Neutrophil (primary cell): ENCODE measurements at regions not wholly inside any gene's neighbourhood (a gene's known extent, or its start where the extent isn't known, plus 50 kb on each side); places are given as distances from the start of the nearest gene placed in this dataset.

Experiments
- H3K27ac ChIP-seq: fragments of 200-600 bp; sonication (generic); 2 replicates; pipeline ENCODE4 v1.5.1; 2016; ENCODE audit warnings: mild to moderate bottlenecking, moderate library complexity
- H3K27me3 ChIP-seq: fragments of 200-600 bp; sonication (generic); 2 replicates; pipeline ENCODE4 v1.6.0; 2016; ENCODE audit warnings: mild to moderate bottlenecking
- H3K36me3 ChIP-seq: fragments of 200-600 bp; sonication (generic); 2 replicates; pipeline ENCODE4 v1.5.1; 2017
- H3K4me1 ChIP-seq, 2 experiments: fragments of 200-600 bp in 1 of 2; sonication (generic) in 1 of 2; 1 replicate in 1 of 2; 2 replicates in 1 of 2; pipeline versions ENCODE4 v1.5.1 to v1.6.1; 2013 to 2016; ENCODE audit warnings: low read depth in 1 of 2, low read length in 1 of 2, mild to moderate bottlenecking in 1 of 2, moderate library complexity in 1 of 2; ENCODE audit not compliant: control insufficient read depth in 1 of 2, insufficient read depth in 1 of 2
- H3K4me3 ChIP-seq, 2 experiments: fragments of 200-600 bp in 1 of 2; sonication (generic) in 1 of 2; 1 replicate in 1 of 2; 2 replicates in 1 of 2; pipeline ENCODE4 v1.5.1; 2013 to 2016; ENCODE audit warnings: low read depth in 1 of 2, low read length in 1 of 2, mild to moderate bottlenecking in 1 of 2, moderate library complexity in 1 of 2
- H3K9me3 ChIP-seq: fragments of 200-600 bp; sonication (generic); 2 replicates; pipeline ENCODE4 v1.5.1; 2016
- CTCF ChIP-seq: fragments of 200-600 bp; sonication (generic); IDR thresholded peaks from 2 replicates; pipeline ENCODE4 v1.5.1; 2016; ENCODE audit warnings: antibody characterized with exemption

GRCh38 chr6:81856872-81857271, 104.4 kb upstream of the TENT5A start:
- no peak for TF ChIP-seq CTCF
- no peak overlapping the region for H3K4me3 ChIP-seq
- no peaks in the 10 kb centered on the region for H3K4me1 ChIP-seq
- H3K27me3 ChIP-seq, result no peaks in the 10 kb centered on the region
- no peaks in the 10 kb centered on the region for H3K36me3 ChIP-seq
- no peaks in the 10 kb centered on the region for H3K9me3 ChIP-seq
- no peak overlapping the region for H3K27ac ChIP-seq

GRCh38 chr6:81854474-81854873, 102.0 kb upstream of the TENT5A start:
- no peak overlapping the region for H3K4me3 ChIP-seq
- no peaks in the 10 kb centered on the region for H3K36me3 ChIP-seq
- no peaks in the 10 kb centered on the region for H3K27me3 ChIP-seq
- no peak overlapping the region for H3K27ac ChIP-seq
- TF ChIP-seq CTCF, result no peak
- no peaks in the 10 kb centered on the region for H3K4me1 ChIP-seq
- no peaks in the 10 kb centered on the region for H3K9me3 ChIP-seq

DNA sequence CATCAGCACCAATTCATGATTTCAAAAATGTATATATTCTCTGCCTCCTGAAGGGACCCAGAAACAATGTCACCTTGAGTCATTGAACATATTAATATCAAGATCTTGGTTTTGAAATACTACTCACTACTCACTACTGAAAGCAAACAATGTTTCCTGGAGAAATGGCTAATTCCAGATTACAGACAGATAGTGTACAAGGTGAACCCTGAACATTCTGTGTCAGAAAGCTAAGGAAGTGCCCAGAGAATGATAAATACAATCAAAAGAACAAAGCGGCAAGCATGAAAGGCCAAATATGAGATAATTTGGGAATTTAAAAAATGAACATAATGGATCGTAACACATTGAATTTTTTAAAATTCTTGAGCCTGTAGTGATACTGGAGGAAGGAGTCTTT, 101.5 kb upstream of the TENT5A start:
- H3K4me3 ChIP-seq, result no peak overlapping the region
- H3K36me3 ChIP-seq, result no peaks in the 10 kb centered on the region
- no peaks in the 10 kb centered on the region for H3K9me3 ChIP-seq
- no peaks in the 10 kb centered on the region for H3K4me1 ChIP-seq
- TF ChIP-seq CTCF, result no peak
- H3K27me3 ChIP-seq, result no peaks in the 10 kb centered on the region
- no peak overlapping the region for H3K27ac ChIP-seq

DNA sequence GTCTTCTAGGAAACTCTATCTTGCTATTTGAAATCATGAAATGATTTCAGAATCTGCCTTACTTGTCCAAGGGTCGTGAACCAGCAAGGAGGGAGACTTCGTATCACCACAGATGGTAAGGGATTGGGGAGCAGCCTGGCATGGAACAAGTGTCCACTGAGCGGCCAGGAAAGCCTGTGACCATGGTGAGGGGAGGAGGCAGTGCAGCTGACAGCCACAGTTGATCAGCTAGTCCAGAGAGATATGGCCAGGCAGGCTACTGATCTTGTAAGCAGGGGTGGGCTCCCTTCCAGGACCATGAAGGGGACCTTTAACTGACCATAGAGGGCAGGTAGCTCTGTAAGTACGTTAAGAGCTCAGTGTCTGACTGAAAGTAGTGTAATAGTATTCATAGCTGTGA, 96.8 kb upstream of the TENT5A start:
- Histone ChIP-seq H3K4me3 (no peak overlapping the region), H3K4me1 (no peaks in the 10 kb centered on the region), H3K27me3 (no peaks in the 10 kb centered on the region), H3K36me3 (no peaks in the 10 kb centered on the region), H3K27ac (no peak overlapping the region), H3K9me3 (no peaks in the 10 kb centered on the region)
- TF ChIP-seq CTCF, result no peak

- no peak overlapping the region for H3K4me3 ChIP-seq
- H3K27ac ChIP-seq, result no peak overlapping the region
- no peaks in the 10 kb centered on the region for H3K36me3 ChIP-seq
- no peaks in the 10 kb centered on the region for H3K4me1 ChIP-seq
- TF ChIP-seq CTCF, result no peak
- no peaks in the 10 kb centered on the region for H3K27me3 ChIP-seq
- H3K9me3 ChIP-seq, result no peaks in the 10 kb centered on the region
Measured at GRCh38 chr6:81847866-81848265, 95.4 kb upstream of the TENT5A start.

DNA sequence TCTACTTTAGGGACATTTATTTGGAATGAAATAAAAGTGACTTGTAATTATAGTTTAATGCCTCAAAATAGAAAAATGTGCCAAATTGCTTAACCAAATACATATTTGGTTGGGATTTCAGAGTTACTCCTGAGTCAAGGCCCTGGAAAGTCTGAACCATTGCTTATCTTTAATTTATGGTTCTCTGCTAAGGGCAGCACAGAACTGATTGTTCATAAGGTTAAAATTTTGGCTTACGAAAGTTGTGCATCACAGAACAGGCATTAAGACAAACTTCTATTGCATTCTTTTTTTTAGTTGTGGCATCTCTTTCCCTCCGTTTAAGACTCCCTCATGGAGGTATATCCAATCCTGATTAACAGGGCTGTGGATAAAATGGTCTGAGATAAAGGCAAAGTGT, 92.2 kb upstream of the TENT5A start:
- Histone ChIP-seq H3K36me3 (no peaks in the 10 kb centered on the region), H3K4me3 (no peak overlapping the region), H3K4me1 (no peaks in the 10 kb centered on the region), H3K27me3 (no peaks in the 10 kb centered on the region), H3K9me3 (no peaks in the 10 kb centered on the region), H3K27ac (no peak overlapping the region)
- no peak for TF ChIP-seq CTCF
